ENCODE measurements at regions not wholly inside any gene's neighbourhood (a gene's known extent, or its start where the extent isn't known, plus 50 kb on each side); places are given as distances from the start of the nearest gene placed in this dataset.

DNA sequence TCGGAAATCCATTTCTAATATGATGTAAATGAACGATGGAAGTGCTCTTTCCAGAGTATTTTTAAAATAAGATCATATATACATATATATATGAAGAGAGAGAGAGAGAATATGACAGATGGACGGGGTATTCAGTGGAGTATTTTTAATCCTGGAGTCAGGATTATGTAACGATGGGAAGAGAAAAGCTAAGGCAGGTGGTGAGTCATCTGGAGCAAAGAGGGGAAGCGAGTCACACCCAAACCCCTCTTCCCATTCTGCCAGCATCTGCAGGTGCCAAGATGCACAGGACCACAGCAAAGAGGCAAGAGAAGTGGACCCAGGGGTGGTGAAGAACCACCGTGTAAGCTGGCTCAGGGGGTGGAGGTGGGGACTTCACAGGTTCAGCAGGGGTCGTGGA is 102.7 kb upstream of the GRIK3 start:
- Mint-ChIP-seq H3K9me3 (peaks cover 2% of the 10 kb centered on the region), H3K27ac (no peak overlapping the region), H3K4me1 (ENCODE audit: low read depth) (no peaks in the 10 kb centered on the region), H3K36me3 (ENCODE audit: low read depth) (no peaks in the 10 kb centered on the region), H3K27me3 (peaks cover under 1% of the 10 kb centered on the region), H3K4me3 (no peak overlapping the region)
- intact Hi-C loops (cut with micrococcal nuclease), result no loop called here

DNA sequence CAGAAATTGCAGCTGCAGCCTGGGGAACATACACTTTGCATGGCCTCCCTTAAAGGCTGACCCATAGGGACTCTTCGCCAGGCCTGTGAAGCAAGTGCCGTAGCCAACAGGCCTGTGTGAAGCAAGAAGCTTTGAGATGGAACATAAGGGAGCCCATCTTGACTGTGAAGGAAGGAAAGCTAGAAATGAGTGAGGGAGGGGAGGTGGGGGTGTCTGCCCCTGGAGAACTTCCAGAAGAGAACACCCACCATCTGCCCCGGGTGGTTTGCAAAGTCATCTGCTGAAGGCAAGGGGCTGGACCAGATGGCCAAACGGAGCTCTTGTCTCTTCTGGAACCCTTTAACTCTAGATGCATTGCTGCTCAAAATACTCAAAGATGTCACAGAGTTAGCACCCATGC is 103.3 kb upstream of the GRIK3 start:
- H3K4me1 Mint-ChIP-seq (ENCODE audit: low read depth), result no peaks in the 10 kb centered on the region
- no peaks in the 10 kb centered on the region for H3K9me3 Mint-ChIP-seq
- no peak overlapping the region for H3K4me3 Mint-ChIP-seq
- H3K27me3 Mint-ChIP-seq, result peaks cover 2% of the 10 kb centered on the region
- intact Hi-C loops (cut with micrococcal nuclease), result no loop called here
- no peak overlapping the region for H3K27ac Mint-ChIP-seq
- H3K36me3 Mint-ChIP-seq (ENCODE audit: low read depth), result no peaks in the 10 kb centered on the region

DNA sequence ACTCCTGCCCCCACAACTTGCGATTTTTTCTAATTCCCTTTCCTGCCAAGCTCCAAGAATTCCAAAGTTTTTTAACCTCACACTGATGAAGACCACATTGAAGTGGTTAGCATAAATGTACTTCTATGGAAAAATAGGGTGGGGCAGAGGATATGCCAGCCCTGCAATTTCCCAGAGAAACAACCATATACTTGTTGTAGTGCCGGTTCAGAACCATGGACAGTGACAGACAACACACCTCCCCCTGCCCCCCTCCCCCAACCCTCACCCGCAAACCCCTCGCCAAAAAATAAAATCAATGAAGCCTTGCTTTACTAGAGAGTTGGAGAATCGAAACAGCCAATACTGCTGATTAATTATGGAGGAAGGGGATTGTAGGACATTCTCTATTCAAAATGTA is 109.5 kb upstream of the GRIK3 start:
- Mint-ChIP-seq H3K27ac (no peak overlapping the region), H3K27me3 (peaks cover 2% of the 10 kb centered on the region), H3K9me3 (no peaks in the 10 kb centered on the region), H3K36me3 (ENCODE audit: low read depth) (no peaks in the 10 kb centered on the region), H3K4me3 (no peak overlapping the region), H3K4me1 (ENCODE audit: low read depth) (no peaks in the 10 kb centered on the region)
- intact Hi-C loops (cut with micrococcal nuclease), result no loop called here

DNA sequence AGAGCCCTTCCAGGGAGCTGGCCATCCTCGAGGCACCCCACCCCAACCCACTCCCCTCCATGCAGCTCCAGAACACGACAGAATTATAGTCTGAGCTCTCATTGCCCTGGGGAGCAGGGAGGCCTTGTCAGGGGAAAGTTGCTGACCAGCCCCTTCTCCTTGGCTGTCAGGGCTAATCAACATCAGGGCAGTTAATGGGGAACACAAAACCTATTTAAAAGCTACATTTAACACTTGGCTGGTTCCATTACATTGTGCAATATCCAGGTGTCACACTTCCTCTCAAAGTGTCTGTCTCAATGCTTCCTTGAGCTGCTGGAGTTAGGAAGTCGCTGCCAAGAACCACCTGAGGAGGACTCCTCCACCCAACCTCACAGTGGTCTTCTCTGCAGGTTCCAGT is 111.8 kb upstream of the GRIK3 start:
- Mint-ChIP-seq H3K36me3 (ENCODE audit: low read depth) (no peaks in the 10 kb centered on the region), H3K9me3 (no peaks in the 10 kb centered on the region), H3K27ac (no peak overlapping the region), H3K4me1 (ENCODE audit: low read depth) (no peaks in the 10 kb centered on the region), H3K4me3 (no peak overlapping the region), H3K27me3 (peaks cover 4% of the 10 kb centered on the region)
- intact Hi-C loops (cut with micrococcal nuclease), result no loop called here

DNA sequence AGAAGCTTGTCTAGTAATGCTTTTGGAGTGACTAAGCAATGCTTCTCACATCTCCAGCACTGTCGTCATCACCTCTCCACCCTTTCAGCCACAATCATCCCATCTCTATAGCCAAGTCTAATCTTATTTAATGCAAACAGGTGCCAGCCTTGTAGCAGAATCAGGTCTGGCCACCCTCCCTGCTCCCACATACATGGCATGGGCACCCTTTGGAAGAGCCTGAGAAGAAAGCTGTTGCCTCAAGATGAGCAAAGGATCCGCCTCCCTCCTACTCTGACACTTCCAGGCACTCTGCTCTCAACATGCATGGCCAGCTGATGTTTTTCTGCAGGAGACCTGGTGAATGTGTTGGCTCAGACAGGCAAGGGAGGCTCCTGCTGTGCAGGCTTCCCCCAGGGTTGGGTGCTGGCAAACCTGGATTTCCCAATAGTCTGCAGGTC is 113.1 kb upstream of the GRIK3 start:
- Mint-ChIP-seq H3K4me1 (ENCODE audit: low read depth) (no peaks in the 10 kb centered on the region), H3K4me3 (no peak overlapping the region), H3K9me3 (no peaks in the 10 kb centered on the region), H3K27ac (no peak overlapping the region), H3K27me3 (peaks cover 3% of the 10 kb centered on the region), H3K36me3 (ENCODE audit: low read depth) (no peaks in the 10 kb centered on the region)
- intact Hi-C loops (cut with micrococcal nuclease), result no loop called here

DNA sequence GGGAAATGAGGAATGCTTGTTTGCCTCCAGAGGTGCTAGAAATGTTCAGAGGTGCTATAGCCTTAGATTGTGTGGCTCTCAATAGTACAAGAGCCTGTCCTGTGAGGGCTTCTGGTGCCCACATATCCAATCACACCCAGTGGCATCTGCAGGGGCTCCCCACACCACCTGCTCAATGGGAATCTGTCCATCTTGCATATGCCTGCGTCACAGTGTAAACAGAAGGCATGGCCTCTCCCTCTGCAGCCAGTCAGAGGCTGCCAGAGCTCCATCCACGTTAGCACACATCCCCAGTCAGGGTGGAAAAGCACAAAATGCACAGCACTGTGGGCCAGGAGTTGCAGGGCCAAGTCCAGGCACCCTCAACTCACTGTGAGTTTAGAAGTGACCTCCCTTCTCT is 113.6 kb upstream of the GRIK3 start:
- no peaks in the 10 kb centered on the region for H3K9me3 Mint-ChIP-seq
- H3K27me3 Mint-ChIP-seq, result peaks cover 3% of the 10 kb centered on the region
- no peak overlapping the region for H3K27ac Mint-ChIP-seq
- intact Hi-C loops (cut with micrococcal nuclease), result no loop called here
- H3K4me1 Mint-ChIP-seq (ENCODE audit: low read depth), result no peaks in the 10 kb centered on the region
- H3K36me3 Mint-ChIP-seq (ENCODE audit: low read depth), result no peaks in the 10 kb centered on the region
- no peak overlapping the region for H3K4me3 Mint-ChIP-seq

DNA sequence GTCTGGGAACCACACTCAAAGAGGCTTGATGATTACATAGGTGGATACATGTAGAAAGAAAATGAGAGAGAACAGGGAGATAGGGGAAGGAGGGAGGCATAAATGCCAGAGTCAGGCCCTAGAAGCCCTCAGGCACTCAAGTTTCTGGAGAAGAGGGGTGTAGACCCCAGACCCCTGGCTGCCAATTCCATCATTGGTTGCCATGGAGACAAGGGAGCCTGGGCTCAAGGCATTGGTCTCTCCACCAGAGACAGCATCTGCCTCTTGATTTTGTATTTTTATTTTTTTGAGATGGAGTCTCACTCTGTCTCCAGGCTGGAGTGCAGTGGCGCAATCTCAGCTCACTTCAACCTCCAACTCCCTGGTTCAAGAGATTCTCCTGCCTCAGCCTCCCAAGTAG is 114.3 kb upstream of the GRIK3 start:
- Mint-ChIP-seq H3K4me3 (no peak overlapping the region), H3K27me3 (peaks cover 6% of the 10 kb centered on the region), H3K36me3 (ENCODE audit: low read depth) (no peaks in the 10 kb centered on the region), H3K4me1 (ENCODE audit: low read depth) (no peaks in the 10 kb centered on the region), H3K9me3 (no peaks in the 10 kb centered on the region), H3K27ac (no peak overlapping the region)
- intact Hi-C loops (cut with micrococcal nuclease), result no loop called here

DNA sequence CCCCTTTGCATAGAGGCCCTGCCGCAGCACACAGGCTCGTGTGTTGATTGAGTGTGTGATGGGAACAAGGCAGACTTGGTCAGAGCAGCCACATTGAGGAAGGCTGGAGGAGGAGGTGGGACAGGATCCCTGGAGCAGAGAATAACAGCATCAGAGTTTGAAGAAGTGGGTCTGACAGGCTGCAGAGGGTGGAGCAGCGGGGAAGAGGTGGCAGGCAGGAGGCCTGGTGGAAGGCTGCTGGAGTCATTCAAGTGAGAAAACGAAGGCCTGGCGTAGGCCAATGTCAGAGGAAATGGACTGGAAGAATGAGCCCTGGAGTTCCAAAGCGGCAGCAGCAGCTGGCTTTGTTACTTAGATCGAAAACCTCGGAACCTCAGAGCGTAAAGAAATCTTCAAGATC is 115.0 kb upstream of the GRIK3 start:
- intact Hi-C loops (cut with micrococcal nuclease), result no loop called here
- Mint-ChIP-seq H3K27ac (no peak overlapping the region), H3K4me1 (ENCODE audit: low read depth) (no peaks in the 10 kb centered on the region), H3K4me3 (no peak overlapping the region), H3K9me3 (no peaks in the 10 kb centered on the region), H3K27me3 (peaks cover 6% of the 10 kb centered on the region), H3K36me3 (ENCODE audit: low read depth) (no peaks in the 10 kb centered on the region)

DNA sequence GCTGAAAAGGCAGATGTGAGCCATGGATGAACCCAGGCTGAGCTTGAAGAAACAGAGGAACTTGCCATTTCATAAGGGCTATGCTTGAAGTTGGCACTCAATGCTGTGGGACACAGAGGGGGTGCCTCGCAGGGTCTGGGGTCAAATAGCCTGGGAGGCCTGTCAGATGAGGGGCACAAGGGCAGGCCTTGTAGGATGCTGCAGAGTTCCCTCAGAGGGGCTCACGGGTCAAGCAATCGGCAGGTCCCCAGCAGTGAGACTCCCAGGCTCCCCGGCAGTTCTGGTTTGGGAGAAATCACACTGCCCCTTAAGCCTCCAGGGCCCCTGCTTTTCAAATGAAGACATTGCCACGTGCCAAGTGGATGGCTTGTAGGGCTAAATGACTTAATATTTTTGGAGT is 116.7 kb upstream of the GRIK3 start:
- Mint-ChIP-seq H3K36me3 (ENCODE audit: low read depth) (no peaks in the 10 kb centered on the region), H3K27ac (no peak overlapping the region), H3K27me3 (peaks cover 6% of the 10 kb centered on the region), H3K9me3 (no peaks in the 10 kb centered on the region), H3K4me3 (no peak overlapping the region), H3K4me1 (ENCODE audit: low read depth) (no peaks in the 10 kb centered on the region)
- intact Hi-C loops (cut with micrococcal nuclease), result no loop called here

DNA sequence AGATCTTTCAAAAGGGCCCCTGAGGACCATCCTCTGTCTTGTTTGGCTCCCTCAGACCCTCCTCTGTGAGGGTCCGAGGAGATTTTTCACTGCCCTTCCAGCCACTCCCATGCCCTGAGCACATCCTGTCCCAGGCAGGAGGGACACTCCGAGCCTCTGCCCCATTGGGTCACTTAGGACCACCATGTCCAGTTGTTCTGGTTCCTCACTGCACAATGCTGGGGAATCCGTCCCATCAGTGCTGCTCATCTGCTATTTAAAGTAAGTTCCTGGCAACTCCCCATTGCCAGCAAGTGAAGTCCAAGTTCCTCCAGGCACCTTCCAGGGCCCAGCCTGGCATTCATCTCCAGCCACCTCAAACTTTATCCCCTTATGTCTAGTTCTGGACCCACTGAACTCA is 117.5 kb upstream of the GRIK3 start:
- intact Hi-C loops (cut with micrococcal nuclease), result no loop called here
- no peak overlapping the region for H3K4me3 Mint-ChIP-seq
- no peaks in the 10 kb centered on the region for H3K4me1 Mint-ChIP-seq (ENCODE audit: low read depth)
- no peak overlapping the region for H3K27ac Mint-ChIP-seq
- no peaks in the 10 kb centered on the region for H3K36me3 Mint-ChIP-seq (ENCODE audit: low read depth)
- peaks cover 7% of the 10 kb centered on the region for H3K27me3 Mint-ChIP-seq
- H3K9me3 Mint-ChIP-seq, result no peaks in the 10 kb centered on the region

DNA sequence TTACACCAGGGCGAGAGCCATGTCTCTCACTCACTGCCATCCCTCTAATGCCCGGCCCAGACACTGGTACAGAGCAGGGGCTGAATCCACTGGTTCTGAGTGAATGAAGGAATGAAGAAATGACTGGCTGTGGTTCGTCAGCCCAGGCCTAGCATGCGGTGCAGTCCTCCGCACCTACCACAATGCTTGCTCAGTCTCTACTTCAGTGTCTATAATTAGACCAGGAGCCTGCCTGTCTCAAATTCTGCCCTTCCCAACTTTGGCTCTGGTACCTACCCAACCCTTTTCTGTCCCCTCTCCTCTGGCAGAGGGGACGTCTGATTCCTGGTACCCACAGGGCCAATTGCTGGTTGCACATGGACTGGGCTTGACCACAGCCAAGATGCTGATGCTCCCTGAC is 118.2 kb upstream of the GRIK3 start:
- Mint-ChIP-seq H3K9me3 (no peaks in the 10 kb centered on the region), H3K27ac (no peak overlapping the region), H3K36me3 (ENCODE audit: low read depth) (no peaks in the 10 kb centered on the region), H3K4me3 (no peak overlapping the region), H3K27me3 (peaks cover 7% of the 10 kb centered on the region), H3K4me1 (ENCODE audit: low read depth) (no peaks in the 10 kb centered on the region)
- intact Hi-C loops (cut with micrococcal nuclease), result no loop called here

DNA sequence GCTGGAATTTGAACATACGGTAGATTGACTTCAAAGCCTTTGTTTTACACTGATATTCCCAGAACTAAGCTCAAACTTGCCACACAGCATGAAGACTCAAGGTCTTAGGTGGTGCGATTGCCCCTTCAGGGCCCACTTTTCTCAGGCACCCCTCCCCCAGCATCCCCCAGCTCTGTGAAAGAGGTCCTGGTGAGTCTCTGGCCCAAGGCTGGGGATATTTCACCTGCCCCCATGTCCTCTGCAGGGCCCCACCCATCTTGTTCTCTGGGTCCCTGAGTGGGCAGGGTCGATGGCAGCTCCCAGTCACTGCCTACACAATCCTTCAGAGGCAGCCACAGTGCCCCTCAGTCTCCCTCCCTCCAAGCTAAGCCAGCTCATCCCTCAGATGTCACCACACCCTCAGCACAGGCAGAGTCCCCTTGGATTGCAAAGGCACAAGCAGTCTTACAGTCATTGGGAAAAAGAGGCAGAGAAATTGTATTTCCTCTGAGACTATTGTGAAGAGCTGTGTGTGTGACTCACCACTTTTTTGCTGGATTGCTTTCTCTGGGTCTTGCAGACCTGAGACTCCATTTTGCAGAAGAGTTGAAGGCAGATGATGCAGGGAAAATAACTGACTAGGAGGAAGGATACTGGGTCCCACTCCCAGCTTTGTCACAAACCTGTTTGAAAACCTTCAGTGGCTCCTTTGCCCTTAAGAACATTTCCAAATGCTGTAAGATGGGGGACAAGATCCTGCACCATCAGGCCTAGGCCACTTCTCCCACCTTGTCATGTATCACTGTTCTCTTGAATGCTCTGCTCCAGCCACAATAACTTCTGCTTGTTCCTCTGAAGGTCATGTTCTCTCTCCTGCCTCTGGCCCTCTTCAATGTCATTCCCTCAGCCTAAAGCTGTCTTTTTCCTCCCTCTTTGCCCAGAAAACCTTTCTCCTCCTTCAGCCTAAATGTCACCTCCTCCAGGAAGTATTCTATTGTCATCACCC is 119.1 kb upstream of the GRIK3 start:
- Mint-ChIP-seq H3K9me3 (no peaks in the 10 kb centered on the region), H3K27ac (no peak overlapping the region), H3K4me1 (ENCODE audit: low read depth) (no peaks in the 10 kb centered on the region), H3K27me3 (peaks cover 7% of the 10 kb centered on the region), H3K4me3 (no peak overlapping the region), H3K36me3 (ENCODE audit: low read depth) (no peaks in the 10 kb centered on the region)
- intact Hi-C loops (cut with micrococcal nuclease), result no loop called here

DNA sequence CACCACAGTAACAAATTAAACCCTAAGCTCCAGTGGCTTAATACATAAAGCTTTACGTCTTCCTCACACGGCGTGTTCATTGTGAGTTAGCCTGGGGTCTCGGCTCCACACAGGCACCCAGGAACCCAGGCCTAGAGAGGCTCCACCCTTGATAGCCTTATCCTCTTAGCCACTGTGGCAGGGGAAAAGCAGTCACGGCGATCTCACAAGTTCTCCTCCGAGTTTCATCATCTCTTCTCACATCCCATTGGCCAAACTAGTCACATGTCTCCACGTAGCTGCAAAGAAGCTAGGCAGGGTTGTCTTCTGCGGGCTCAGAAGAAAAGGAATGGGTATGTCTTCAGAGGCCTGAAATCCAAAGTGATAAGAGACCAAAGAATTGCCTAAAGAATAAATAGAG is 122.3 kb upstream of the GRIK3 start:
- Mint-ChIP-seq H3K4me1 (ENCODE audit: low read depth) (no peaks in the 10 kb centered on the region), H3K9me3 (peaks cover 9% of the 10 kb centered on the region), H3K36me3 (ENCODE audit: low read depth) (no peaks in the 10 kb centered on the region), H3K27me3 (peaks cover 5% of the 10 kb centered on the region), H3K27ac (no peak overlapping the region), H3K4me3 (no peak overlapping the region)
- intact Hi-C loops (cut with micrococcal nuclease), result no loop called here

DNA sequence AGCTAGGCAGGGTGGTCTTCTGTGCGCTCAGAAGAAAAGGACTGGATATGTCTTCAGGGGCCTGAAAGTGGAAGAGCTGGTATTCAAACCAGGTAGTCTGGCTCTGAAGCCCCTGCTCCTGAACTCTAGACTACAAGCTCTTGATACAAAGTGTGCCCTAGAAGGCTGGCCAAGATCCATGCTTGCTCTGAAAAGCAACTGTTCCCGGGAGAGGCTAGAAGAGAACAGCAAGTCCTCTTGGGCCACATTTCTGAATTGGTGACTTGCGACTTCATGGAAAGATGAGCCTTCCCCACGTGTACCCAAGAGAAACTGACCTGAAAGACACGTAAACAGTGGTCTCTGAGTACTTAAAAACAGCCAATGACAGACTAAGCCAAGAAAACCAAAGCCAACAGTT is 123.3 kb upstream of the GRIK3 start:
- H3K36me3 Mint-ChIP-seq (ENCODE audit: low read depth), result no peaks in the 10 kb centered on the region
- H3K27me3 Mint-ChIP-seq, result peaks cover 7% of the 10 kb centered on the region
- H3K9me3 Mint-ChIP-seq, result peaks cover 9% of the 10 kb centered on the region
- no peaks in the 10 kb centered on the region for H3K4me1 Mint-ChIP-seq (ENCODE audit: low read depth)
- intact Hi-C loops (cut with micrococcal nuclease), result no loop called here
- H3K4me3 Mint-ChIP-seq, result no peak overlapping the region
- H3K27ac Mint-ChIP-seq, result no peak overlapping the region

Measured in dendritic cell treated with granulocyte-macrophage colony-stimulating factor and Interleukin-4, amounts not matched to agents 40 ng/mL and 50 ng/mL, for 4 days (primary cell).